OCI-LY3 (cell line): ENCODE measurements at regions not wholly inside any gene's neighbourhood (a gene's known extent, or its start where the extent isn't known, plus 50 kb on each side); places are given as distances from the start of the nearest gene placed in this dataset.
"Not testable (repeated sequence)": the region's sequence is repeated elsewhere in the genome, so short reads cannot be mapped to it uniquely, and the experiment has no call there.

ENCODE experiments used
- H2AFZ ChIP-seq: fragments of 200-600, 300-600 bp; shearing (Covaris generic); 2 replicates; pipeline ENCODE4 v1.6.0; 2014; ENCODE audit warnings: antibody characterized with exemption, low read depth, low read length
- H3K27ac ChIP-seq: fragments of 200-600, 300-600 bp; sonication (generic); 2 replicates; pipeline ENCODE4 v1.5.1; 2014; ENCODE audit warnings: mild to moderate bottlenecking, low read length, moderate library complexity, mixed read lengths
- H3K27me3 ChIP-seq: fragments of 200-600, 300-600 bp; sonication (generic); 2 replicates; pipeline ENCODE4 v1.6.1; 2014; ENCODE audit warnings: low read depth, low read length, mixed read lengths
- H3K36me3 ChIP-seq: fragments of 200-600, 300-600 bp; sonication (generic); replicated peaks from 2 replicates; pipeline ENCODE3; 2014; ENCODE audit warnings: low read depth, low read length, mixed read lengths
- H3K4me1 ChIP-seq: fragments of 300-600, 200-600 bp; sonication (generic); 2 replicates; pipeline ENCODE4 v1.6.1; 2014; ENCODE audit warnings: low read length, mixed read lengths
- H3K4me2 ChIP-seq: fragments of 200-600, 300-600 bp; sonication (generic); 2 replicates; pipeline ENCODE4 v1.6.1; 2014; ENCODE audit warnings: low read length, mixed read lengths
- H3K4me3 ChIP-seq: fragments of 300-600, 200-600 bp; sonication (generic); 2 replicates; pipeline ENCODE4 v1.5.1; 2014; ENCODE audit warnings: antibody characterized with exemption, mild to moderate bottlenecking, low read length, moderate library complexity
- H3K79me2 ChIP-seq: fragments of 300-600, 200-600 bp; shearing (Covaris generic); 2 replicates; pipeline ENCODE4 v1.6.1; 2014; ENCODE audit warnings: mild to moderate bottlenecking, low read length, mixed read lengths
- H3K9ac ChIP-seq: fragments of 300-600, 200-600 bp; shearing (Covaris generic); 2 replicates; pipeline ENCODE4 v1.6.0; 2014; ENCODE audit warnings: mild to moderate bottlenecking, low read length, moderate library complexity
- H3K9me3 ChIP-seq: fragments of 200-600, 300-600 bp; shearing (Covaris generic); 2 replicates; pipeline ENCODE4 v1.6.1; 2014; ENCODE audit warnings: low read length, mixed read lengths; ENCODE audit not compliant: insufficient read depth
- H4K20me1 ChIP-seq: fragments of 200-600, 300-600 bp; sonication (generic); 2 replicates; pipeline ENCODE4 v1.6.1; 2016; ENCODE audit warnings: low read length, mixed read lengths; ENCODE audit not compliant: insufficient read depth

DNA sequence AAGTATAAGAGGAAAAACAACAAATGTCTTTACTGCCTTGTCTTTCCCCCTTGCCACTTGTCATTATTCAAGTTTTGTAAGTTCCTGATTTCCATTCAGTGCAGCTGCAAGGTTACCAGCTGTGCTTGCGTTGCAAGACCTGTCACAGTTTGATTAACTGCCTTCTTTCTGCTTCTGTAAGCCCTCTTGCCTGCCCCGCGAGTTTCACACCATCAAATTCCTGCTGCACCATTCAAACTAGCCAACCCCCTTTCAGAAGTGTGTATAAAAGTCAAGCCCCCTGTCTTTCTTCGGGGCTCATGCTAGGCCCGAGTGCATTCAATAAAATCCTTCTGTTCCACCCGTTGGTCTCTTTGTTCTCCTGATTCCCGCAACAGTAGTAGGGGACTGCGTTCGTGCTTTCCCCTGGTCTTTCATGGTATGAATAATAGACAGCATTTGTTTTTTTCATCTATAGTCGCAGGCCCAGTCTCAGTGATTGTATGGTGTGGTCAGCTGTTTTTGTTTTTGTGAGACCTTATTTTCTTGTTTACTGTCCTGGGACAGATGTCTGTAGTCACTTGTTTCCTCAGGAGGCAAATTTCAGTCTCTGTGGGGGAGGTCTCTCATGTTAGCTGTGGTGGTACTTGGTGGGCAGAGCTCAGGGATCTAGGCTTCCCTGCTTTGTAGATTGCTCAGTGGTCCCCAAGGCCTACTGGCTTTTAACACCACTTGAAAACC, 159.1 kb upstream of the NOTCH2NLA start:
- H3K4me1 ChIP-seq, H3K36me3 ChIP-seq, H2AFZ ChIP-seq, H3K9me3 ChIP-seq, H3K27me3 ChIP-seq, H3K79me2 ChIP-seq, H4K20me1 ChIP-seq: not testable (repeated sequence)
- peak overlapping the region; percentile 70 for H3K4me2 ChIP-seq
- H3K27ac ChIP-seq: peak overlapping the region; percentile 52
- peak overlapping the region; percentile 37; the same call in 1 of the 2 replicates for H3K9ac ChIP-seq
- H3K4me3 ChIP-seq: peak overlapping the region; percentile 61

DNA sequence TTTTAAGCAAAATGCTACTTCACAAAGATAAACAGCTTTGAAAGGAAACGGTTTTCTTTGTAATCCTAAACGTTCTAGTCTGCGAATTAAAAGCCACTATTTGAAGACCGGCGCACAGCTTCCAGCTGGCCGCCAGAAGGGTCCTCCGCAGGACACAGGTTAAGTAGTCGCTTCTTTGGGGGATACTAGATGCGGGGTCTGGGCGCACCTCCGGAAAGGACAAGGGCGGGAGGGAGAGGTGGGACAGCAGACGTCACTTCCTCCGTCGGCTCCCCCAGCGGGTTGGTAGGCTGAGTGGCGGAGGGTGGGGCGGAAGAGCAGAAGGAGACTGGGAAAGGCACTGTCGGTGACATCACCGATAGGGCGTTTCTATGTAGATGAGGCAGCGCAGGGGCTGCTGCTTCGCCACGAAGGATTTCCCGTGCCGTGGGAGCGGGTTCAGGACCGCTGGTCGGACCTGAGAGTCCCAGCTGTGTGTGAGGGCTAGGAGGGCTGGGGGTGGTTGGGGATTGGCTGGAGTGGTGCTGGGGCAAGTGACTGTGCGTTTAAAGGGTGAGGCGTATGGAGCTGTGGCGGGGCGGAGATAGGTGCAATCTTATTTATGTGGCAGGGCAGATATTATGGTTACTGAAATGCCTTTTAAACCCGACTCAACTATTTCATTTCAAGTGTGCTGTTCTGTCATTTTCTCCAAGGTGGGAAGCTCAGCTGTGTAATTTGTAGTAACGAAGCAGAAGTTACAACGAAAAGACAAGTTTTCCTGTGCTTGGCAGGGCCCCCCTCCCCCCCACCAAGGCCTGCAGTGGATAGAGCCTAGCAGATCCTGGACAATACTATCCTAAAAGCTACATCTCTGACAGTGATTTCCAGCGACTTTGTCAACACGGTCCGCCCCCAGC, 158.3 kb upstream of the NOTCH2NLA start:
- not testable (repeated sequence) for H3K79me2 ChIP-seq, H3K4me1 ChIP-seq, H3K36me3 ChIP-seq, H3K9me3 ChIP-seq, H3K27me3 ChIP-seq, H4K20me1 ChIP-seq
- H3K4me2 ChIP-seq: peak overlapping the region; percentile 74
- H3K27ac ChIP-seq: peak overlapping the region; percentile 61
- peak overlapping the region; percentile 77; the same call in 1 of the 2 replicates for H2AFZ ChIP-seq
- H3K4me3 ChIP-seq: peak overlapping the region; percentile 78
- peak overlapping the region; percentile 77 for H3K9ac ChIP-seq

DNA sequence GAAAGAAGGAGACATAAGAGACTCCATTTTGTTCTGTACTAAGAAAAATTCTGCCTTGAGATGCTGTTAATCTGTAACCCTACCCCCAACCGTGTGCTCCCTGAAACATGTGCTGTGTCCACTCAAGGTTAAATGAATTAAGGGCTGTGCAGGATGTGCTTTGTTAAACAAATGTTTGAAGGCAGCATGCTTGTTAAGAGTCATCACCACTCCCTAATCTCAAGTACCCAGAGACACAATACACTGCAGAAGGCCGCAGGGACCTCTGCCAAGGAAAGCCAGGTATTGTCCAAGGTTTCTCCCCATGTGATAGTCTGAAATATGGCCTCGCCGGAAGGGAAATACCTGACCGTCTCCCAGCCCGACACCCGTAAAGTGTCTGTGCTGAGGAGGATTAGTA, 152.4 kb upstream of the NOTCH2NLA start:
- not testable (repeated sequence) for H3K4me1 ChIP-seq, H3K36me3 ChIP-seq, H3K9me3 ChIP-seq, H3K4me3 ChIP-seq, H2AFZ ChIP-seq, H4K20me1 ChIP-seq, H3K27me3 ChIP-seq, H3K4me2 ChIP-seq, H3K27ac ChIP-seq, H3K79me2 ChIP-seq, H3K9ac ChIP-seq

DNA sequence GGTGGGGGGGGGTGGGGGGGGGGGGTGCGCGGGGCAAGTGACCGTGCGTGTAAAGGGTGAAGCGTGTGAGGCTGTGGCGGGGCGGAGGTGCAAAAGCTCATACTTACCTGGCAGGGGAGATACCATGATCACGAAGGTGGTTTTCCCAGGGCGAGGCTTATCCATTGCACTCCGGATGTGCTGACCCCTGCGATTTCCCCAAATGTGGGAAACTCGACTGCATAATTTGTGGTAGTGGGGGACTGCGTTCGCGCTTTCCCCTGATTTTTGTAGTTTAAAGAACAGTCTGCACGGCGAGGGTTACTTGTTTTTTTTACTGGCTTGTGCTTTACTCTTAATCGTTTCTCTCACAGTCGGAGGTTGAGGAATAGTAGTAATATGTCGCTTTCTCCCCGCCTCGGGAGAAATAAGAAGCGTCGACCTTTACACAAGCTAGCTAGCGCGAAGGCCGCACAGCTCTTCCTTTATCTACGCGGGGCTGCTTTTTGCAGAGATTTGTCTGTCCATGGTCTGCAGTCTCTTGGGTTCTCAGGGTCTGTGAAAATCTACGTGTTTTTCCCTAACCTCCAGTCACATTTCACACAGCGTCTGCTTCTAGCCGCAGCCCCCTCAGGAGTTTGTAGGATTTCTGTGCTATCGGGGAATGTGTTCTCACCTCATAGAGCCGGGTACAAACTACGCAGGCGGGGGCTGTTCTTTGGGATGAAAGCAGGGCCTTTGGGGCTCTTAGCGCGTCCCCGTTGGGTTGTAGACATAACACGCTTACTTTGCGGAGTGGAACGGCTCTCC, 148.1 kb upstream of the NOTCH2NLA start:
- not testable (repeated sequence) for H3K4me1 ChIP-seq, H3K36me3 ChIP-seq, H3K27me3 ChIP-seq, H2AFZ ChIP-seq, H4K20me1 ChIP-seq, H3K9me3 ChIP-seq, H3K79me2 ChIP-seq
- Histone ChIP-seq H3K27ac (peak overlapping the region; percentile 91), H3K9ac (peak overlapping the region; percentile 67), H3K4me3 (peak overlapping the region; percentile 70), H3K4me2 (peak overlapping the region; percentile 88)

DNA sequence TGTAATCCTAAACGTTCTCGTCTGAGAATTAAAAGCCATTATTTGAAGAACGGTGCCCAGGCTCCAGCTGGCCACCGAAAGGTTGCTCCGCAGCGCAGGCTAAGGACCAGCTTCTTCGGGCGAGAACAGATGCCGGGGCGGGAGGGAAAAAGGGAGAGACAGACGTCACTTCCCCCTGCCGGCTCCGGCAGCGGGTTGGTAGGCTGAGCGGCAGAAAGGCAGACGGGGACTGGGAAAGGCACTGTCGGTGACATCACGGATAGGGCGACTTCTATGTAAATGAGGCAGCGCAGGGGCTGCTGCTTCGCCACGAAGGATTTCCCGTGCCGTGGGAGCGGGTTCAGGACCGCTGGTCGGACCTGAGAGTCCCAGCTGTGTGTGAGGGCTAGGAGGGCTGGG, 147.5 kb upstream of the NOTCH2NLA start:
- not testable (repeated sequence) for H4K20me1 ChIP-seq

DNA sequence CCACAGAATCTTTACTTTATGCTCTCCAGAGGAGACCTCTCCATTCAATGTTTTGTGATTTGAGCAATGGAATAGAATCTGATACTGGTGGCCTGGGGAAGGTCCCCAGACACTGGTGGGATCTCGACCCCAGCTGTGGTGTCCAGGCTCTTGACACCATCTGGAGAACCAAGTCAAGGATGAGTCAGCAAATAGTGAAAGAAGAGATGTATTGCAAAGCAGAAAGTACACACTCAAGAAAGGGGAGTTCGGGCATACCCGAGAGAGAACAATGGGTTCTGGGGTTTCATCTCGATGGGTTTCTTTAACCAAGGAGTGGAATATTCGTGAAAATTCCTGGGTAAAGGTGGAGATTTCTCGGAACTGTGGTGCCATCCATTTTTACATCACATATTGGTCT, 146.3 kb upstream of the NOTCH2NLA start:
- not testable (repeated sequence) for H3K4me3 ChIP-seq, H3K27me3 ChIP-seq, H3K36me3 ChIP-seq, H4K20me1 ChIP-seq, H3K9me3 ChIP-seq, H3K79me2 ChIP-seq, H3K4me2 ChIP-seq, H2AFZ ChIP-seq, H3K27ac ChIP-seq, H3K9ac ChIP-seq, H3K4me1 ChIP-seq

More for the DNA sequence above, 147.5 kb upstream of the NOTCH2NLA start:
- H3K9me3 ChIP-seq, H3K27me3 ChIP-seq, H2AFZ ChIP-seq, H3K4me1 ChIP-seq, H3K79me2 ChIP-seq, H3K36me3 ChIP-seq, H3K27ac ChIP-seq: not testable (repeated sequence)
- H3K4me2 ChIP-seq: peak overlapping the region; percentile 51
- H3K4me3 ChIP-seq: peak overlapping the region; percentile 64; the same call in 1 of the 2 replicates
- peak overlapping the region; percentile 52; the same call in 1 of the 2 replicates for H3K9ac ChIP-seq

DNA sequence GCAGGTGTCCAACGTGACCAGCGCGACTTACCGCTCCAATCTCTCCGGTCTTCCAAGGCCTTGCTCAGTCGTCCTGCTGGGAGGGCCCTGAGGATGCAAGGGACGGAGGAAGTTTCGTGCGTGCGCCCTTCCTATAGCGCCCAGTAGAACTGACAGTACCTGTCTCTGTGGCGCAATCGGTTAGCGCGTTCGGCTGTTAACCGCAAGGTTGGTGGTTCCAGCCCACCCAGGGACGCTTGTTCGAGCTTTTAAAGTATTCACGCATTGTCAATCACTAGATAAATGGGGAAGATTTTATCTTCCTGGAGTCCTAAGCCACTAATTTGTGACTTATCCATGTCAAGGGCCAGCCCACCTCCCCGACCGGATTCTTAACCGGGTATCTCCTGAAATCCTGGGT, 141.1 kb upstream of the NOTCH2NLA start:
- H3K27ac ChIP-seq, H3K36me3 ChIP-seq, H3K9me3 ChIP-seq, H2AFZ ChIP-seq, H3K27me3 ChIP-seq, H4K20me1 ChIP-seq, H3K4me1 ChIP-seq, H3K79me2 ChIP-seq: not testable (repeated sequence)
- peak overlapping the region; percentile 54 for H3K4me2 ChIP-seq
- peak overlapping the region; percentile 61 for H3K4me3 ChIP-seq
- H3K9ac ChIP-seq: peak overlapping the region; percentile 37; the same call in 1 of the 2 replicates

DNA sequence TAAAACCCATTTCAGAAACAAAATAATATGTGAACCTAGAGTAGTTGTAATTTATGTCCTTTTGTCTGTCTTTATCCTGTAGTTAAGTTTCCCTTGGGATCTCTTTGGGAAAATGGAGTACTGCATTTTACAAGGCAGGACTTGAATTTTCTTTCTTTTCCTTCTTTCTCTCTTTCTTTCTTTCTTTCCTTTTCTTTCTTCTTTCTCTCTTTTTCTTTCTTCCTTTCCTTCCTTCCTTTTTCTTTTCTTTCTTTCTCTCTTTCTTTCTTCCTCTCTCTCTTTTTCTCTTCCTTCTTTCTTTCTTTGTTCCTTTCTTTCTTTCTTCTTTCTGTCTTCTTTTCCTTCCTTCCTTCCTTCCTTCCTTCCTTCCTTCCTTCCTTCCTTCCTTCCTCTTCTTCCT, 126.6 kb upstream of the NOTCH2NLA start:
- H3K4me1 ChIP-seq, H2AFZ ChIP-seq, H3K9me3 ChIP-seq, H3K79me2 ChIP-seq, H3K9ac ChIP-seq, H3K27ac ChIP-seq, H3K4me2 ChIP-seq, H3K27me3 ChIP-seq, H3K4me3 ChIP-seq, H3K36me3 ChIP-seq, H4K20me1 ChIP-seq: not testable (repeated sequence)

DNA sequence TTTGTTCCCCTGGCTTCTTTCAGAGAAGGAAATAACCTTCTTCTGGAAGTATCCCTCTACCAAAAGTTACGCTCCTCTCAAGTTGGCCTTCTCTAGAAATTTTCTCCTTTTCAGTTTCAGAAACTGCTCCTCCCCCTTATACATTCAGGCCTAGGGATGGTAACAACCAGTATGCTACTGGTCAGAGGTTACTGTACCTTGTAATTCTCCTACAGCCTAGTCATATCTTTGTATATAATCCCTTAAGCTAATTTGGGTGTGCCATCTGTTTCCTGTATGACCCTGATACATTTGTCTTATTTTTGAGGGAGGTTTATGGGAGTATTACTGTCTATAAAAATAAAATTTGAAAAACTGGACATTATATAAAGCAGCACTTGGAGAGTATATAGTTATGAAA, 98.0 kb upstream of the NOTCH2NLA start:
- not testable (repeated sequence) for H3K4me1 ChIP-seq, H3K79me2 ChIP-seq, H2AFZ ChIP-seq, H3K4me2 ChIP-seq, H3K36me3 ChIP-seq, H3K9ac ChIP-seq, H3K27me3 ChIP-seq, H3K27ac ChIP-seq, H3K4me3 ChIP-seq, H3K9me3 ChIP-seq, H4K20me1 ChIP-seq
